ENCODE measurements at regions not wholly inside any gene's neighbourhood (a gene's known extent, or its start where the extent isn't known, plus 50 kb on each side); places are given as distances from the start of the nearest gene placed in this dataset.

DNA sequence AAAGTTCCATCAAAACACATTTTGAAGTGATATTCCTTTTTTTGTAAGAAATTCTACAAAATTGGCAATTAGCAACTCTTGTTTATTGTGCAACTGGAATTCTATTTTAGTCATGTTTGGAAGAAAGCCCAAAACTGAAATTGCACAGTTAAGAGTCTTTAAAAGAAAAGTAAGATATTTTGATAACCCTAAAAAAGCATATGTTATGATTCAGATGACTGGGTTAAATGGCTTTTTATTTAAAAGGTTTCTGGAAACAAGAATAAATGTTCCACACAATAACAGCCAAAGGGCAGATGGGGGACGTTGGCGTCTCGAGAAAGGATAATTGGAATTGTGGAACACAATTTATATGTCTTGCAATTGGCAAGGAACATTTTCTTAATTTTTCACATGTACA is 275.2 kb downstream of the CDH9 start:
- TF ChIP-seq, protein P1, sequence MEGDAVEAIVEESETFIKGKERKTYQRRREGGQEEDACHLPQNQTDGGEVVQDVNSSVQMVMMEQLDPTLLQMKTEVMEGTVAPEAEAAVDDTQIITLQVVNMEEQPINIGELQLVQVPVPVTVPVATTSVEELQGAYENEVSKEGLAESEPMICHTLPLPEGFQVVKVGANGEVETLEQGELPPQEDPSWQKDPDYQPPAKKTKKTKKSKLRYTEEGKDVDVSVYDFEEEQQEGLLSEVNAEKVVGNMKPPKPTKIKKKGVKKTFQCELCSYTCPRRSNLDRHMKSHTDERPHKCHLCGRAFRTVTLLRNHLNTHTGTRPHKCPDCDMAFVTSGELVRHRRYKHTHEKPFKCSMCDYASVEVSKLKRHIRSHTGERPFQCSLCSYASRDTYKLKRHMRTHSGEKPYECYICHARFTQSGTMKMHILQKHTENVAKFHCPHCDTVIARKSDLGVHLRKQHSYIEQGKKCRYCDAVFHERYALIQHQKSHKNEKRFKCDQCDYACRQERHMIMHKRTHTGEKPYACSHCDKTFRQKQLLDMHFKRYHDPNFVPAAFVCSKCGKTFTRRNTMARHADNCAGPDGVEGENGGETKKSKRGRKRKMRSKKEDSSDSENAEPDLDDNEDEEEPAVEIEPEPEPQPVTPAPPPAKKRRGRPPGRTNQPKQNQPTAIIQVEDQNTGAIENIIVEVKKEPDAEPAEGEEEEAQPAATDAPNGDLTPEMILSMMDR (IDR thresholded peaks at IDR 0.05; ENCODE audit: poor library complexity), result no peak
- TF ChIP-seq EZH2 (IDR thresholded peaks at IDR 0.05; ENCODE audit: borderline replicate concordance) (no peak), EZH2phosphoT487 (IDR thresholded peaks at IDR 0.05; ENCODE audit: low read depth, severe bottlenecking, unreplicated experiment) (no peak)

All from hepatocyte (in vitro differentiated cells).